GM19372 (cell line): ENCODE measurements at regions not wholly inside any gene's neighbourhood (a gene's known extent, or its start where the extent isn't known, plus 50 kb on each side); places are given as distances from the start of the nearest gene placed in this dataset.

Source experiments
- ATAC-seq: cut with Tn5 transposase; IDR thresholded peaks from one replicate; pipeline ENCODE4 v1.9.1; 2021; ENCODE audit warnings: mild to moderate bottlenecking, low read depth, moderate library complexity; ENCODE audit not compliant: unreplicated experiment

- no peak for ATAC-seq
These were observed 262.9 kb upstream of the TRPM3 start for GRCh38 chr9:71384343-71384742.

GRCh38 chr9:71383308-71383940 lies 262.0 kb upstream of the TRPM3 start:
- ATAC-seq: no peak

- ATAC-seq: no peak
These were observed 246.7 kb upstream of the TRPM3 start for GRCh38 chr9:71368157-71368556.

GRCh38 chr9:71364186-71364955 lies 242.9 kb upstream of the TRPM3 start:
- ATAC-seq: no peak

- no peak for ATAC-seq
These were observed 242.0 kb upstream of the TRPM3 start for GRCh38 chr9:71363286-71363961.

GRCh38 chr9:71361357-71361756 lies 239.9 kb upstream of the TRPM3 start:
- no peak for ATAC-seq

- no peak for ATAC-seq
These were observed 235.9 kb upstream of the TRPM3 start for GRCh38 chr9:71357346-71357745.

- ATAC-seq: no peak
These were observed 234.5 kb upstream of the TRPM3 start for GRCh38 chr9:71355884-71356283.

DNA sequence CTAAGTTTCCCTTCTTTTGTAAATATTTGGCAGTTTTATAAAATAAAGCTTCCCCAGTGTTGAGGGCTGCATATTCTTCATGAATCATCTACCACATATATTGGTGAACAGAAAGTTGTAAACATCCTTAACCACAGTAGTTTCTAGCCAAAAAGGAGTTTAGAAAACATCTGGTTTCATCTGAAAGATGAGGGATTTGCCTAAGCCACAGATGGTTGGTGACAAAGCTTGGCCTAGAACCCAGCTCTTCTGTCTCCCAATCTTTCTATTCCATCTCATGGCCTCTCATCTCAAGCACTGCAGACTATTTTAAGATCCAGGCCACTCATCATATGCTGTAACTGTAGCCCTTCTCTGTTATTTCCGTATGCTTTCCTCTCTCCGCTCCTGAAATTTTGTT lies 232.3 kb upstream of the TRPM3 start:
- ATAC-seq: no peak

DNA sequence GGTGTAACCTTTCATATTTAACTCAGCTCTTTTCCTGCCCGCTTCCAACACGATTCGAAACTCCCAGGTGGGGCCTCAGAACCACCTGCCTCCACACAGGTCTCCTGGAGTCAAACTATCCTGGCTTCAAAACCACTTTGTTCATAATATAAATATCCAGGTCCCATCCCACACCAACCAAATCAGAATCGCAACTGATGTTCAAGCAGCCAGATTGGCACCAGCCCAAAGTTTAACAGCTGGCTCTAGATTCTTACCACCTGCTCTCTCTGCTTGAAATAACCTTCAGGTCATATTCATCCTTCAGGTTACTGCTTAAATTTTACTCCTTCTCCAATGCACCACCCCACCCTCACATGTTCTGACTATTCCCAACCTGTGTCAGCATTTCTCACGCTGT lies 231.4 kb upstream of the TRPM3 start:
- ATAC-seq: no peak

- no peak for ATAC-seq
These were observed 227.8 kb upstream of the TRPM3 start for GRCh38 chr9:71349218-71349617.

- no peak for ATAC-seq
These were observed 211.9 kb upstream of the TRPM3 start for GRCh38 chr9:71333321-71333720.

- no peak for ATAC-seq
These were observed 210.2 kb upstream of the TRPM3 start for GRCh38 chr9:71331603-71332002.

DNA sequence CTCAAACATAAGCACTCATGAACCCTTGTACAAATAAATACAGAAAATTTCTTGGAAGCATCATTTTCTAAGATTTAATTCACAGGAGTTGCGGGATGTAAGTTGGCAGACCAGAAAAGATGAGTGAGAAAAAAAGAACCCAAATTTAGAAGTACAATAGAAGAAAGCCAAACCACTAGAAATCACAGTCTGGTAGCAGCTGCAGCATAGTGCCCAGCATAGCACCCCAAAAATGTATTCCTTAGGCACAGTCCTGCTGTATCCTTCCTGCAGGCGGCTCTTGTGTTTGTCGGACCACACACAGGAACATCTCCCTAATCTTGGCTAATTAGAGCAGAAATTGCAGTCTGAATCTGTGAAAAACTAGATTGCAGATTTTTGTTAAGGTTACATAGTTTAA lies 208.5 kb upstream of the TRPM3 start:
- ATAC-seq: no peak

DNA sequence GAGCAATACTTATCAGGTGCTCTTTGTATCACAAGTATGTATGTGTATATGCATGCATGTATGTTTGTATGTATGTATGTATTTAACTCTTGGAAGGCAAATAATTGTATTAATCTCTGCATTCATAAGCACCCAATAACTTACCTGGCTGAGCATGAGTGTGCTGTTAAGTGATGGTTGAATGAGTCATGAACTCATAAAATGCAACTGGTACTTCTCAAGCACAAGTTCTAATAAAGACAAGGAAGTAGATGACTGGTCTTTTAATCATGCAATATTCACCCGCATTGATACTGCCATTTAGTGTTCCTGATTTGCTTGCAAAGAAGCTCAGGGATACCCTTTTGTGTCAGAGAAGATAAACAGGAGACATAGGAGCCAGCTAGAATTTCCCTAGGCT lies 204.9 kb upstream of the TRPM3 start:
- ATAC-seq: no peak

DNA sequence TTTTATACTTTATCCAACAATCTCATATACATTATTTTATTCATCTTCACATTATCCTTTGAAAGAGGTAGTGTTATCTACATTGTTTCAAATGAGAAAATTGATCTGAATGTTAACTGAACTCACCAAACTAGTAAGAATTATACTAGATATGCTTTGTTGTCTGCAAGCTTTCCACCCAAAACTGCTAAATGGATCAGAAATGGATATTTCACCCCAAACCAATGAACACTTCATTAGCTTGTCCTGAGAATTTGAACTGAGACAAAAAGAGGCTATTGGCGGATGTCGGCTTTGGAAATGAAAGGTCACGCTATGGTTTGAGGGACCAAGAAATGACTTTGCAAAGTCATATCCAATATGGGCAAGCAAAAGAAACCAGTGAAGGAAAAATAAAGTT lies 201.9 kb upstream of the TRPM3 start:
- no peak for ATAC-seq

DNA sequence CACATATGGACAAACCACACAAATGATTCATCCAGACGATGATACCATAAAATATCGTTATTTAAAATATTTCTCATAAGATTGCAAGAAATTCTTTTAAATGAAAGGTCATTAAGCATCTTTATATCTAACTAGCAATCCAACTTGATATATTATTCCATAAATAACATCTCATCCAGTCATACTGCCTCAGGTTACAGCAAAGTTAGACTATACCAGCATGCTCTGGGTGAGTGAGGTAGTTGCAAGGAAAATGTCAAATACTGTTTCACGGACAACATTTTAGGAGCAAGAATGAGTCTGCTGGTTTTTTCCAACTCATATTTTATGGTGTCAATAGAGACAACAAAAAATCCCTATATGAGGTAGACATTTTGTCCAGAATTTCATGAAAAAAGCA lies 200.9 kb upstream of the TRPM3 start:
- no peak for ATAC-seq

- ATAC-seq: peak; percentile 51
These were observed 187.0 kb upstream of the TRPM3 start for GRCh38 chr9:71308454-71308853.

DNA sequence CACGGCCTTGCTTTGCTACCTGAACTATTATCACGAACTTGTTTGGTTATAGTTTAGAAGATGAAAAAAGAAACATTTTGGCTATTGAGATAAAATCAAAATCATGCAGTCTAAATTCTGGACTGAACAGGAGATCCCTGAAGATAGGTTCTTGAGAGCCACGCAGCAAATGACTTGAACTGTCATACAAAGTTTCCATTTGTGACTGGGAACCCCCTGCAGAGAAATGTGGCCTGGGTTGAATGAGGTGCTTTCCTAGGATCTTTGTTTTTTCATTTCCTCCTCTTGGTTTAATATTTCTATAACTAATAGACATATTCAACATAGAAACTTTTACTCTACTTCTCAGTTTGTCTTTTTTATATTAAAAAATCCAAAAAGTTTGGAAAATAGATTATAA lies 184.7 kb upstream of the TRPM3 start:
- no peak for ATAC-seq

- ATAC-seq: no peak
These were observed 181.9 kb upstream of the TRPM3 start for GRCh38 chr9:71303351-71303750.

DNA sequence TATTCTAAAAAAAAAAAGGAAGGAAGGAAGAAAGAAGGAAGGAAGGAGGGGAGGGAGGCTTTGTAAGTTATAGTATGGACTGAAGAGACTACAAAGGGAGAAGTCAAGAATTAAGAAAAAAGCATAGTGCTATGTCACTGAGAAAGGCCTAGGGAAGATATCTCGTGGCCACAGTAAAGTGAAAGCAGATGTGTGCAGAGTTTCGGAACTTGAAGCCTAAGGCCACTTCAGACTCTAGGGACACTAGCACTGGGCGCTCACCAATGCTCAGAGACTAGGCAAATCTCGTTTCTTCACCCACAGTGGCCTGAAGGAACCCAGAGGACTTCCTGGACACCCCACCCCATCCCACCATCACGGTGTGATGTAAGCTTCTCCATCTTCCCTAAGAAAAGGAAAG lies 181.4 kb upstream of the TRPM3 start:
- no peak for ATAC-seq

DNA sequence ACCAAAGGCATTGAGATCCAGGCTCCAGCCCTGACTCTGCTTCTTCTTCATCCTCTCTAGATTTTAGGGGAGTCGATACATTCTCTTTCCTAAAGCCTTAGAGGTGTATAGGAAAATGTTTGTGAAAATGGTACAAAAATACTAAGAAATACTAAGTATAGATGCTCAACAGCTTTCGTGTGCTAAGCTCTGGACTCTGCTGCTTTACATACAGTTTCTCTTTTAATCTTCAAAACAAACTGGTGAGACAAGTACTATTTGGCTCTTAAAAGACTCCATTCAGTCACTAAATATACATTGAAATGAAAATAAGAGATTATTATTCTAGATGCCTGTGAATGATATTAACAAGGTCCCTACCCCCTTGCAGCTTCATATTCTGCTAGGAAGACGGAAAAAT lies 174.5 kb upstream of the TRPM3 start:
- no peak for ATAC-seq
